Retina (tissue), 1 donor: ENCODE measurements at regions not wholly inside any gene's neighbourhood (a gene's known extent, or its start where the extent isn't known, plus 50 kb on each side); places are given as distances from the start of the nearest gene placed in this dataset.
A peak's percentile ranks its signal among the peaks of the same experiment; 100 is the strongest.
"Not testable (repeated sequence)": the region's sequence is repeated elsewhere in the genome, so short reads cannot be mapped to it uniquely, and the experiment has no call there.

Experiments used
- DNase-seq: peaks from one replicate; pipeline ENCODE4 v3.0.0-alpha.2; 2016

GRCh38 chrX:46366381-46367207 lies 178.6 kb downstream of the ZNF674 start:
- no peak for DNase-seq

GRCh38 chrX:46354481-46354880 lies 190.7 kb downstream of the ZNF674 start:
- no peak for DNase-seq

- no peak for DNase-seq
Observed at GRCh38 chrX:46341767-46342322, 203.4 kb downstream of the ZNF674 start.

GRCh38 chrX:46340696-46341095 lies 204.5 kb downstream of the ZNF674 start:
- DNase-seq: no peak

GRCh38 chrX:46333550-46333949 lies 211.7 kb downstream of the ZNF674 start:
- DNase-seq: no peak

GRCh38 chrX:46330981-46331380 lies 214.2 kb downstream of the ZNF674 start:
- DNase-seq: no peak

- no peak for DNase-seq
Observed at GRCh38 chrX:46330513-46330912, 214.7 kb downstream of the ZNF674 start.

- no peak for DNase-seq
Observed at GRCh38 chrX:46328133-46328532, 217.1 kb downstream of the ZNF674 start.

- DNase-seq: peak; percentile 44
Observed at GRCh38 chrX:46327566-46328115, 217.6 kb downstream of the ZNF674 start.

- no peak for DNase-seq
Observed at GRCh38 chrX:46326161-46326560, 219.1 kb downstream of the ZNF674 start.

GRCh38 chrX:46325312-46325877 lies 219.8 kb downstream of the ZNF674 start:
- DNase-seq: no peak

GRCh38 chrX:46324166-46324565 lies 221.1 kb downstream of the ZNF674 start:
- no peak for DNase-seq

GRCh38 chrX:46322929-46323328 lies 222.3 kb downstream of the ZNF674 start:
- DNase-seq: not testable (repeated sequence)

GRCh38 chrX:46321676-46322075 lies 223.5 kb downstream of the ZNF674 start:
- DNase-seq: no peak

GRCh38 chrX:46319750-46320149 lies 225.5 kb downstream of the ZNF674 start:
- DNase-seq: no peak

GRCh38 chrX:46318551-46318950 lies 226.7 kb downstream of the ZNF674 start:
- DNase-seq: no peak

- DNase-seq: no peak
Observed at GRCh38 chrX:46317163-46317562, 228.1 kb downstream of the ZNF674 start.

- no peak for DNase-seq
Observed at GRCh38 chrX:46311581-46312120, 233.6 kb downstream of the ZNF674 start.

- DNase-seq: no peak
Observed at GRCh38 chrX:46310815-46311497, 234.3 kb downstream of the ZNF674 start.

- no peak for DNase-seq
Observed at GRCh38 chrX:46308110-46308509, 237.1 kb downstream of the ZNF674 start.

GRCh38 chrX:46306103-46306502 lies 239.1 kb downstream of the ZNF674 start:
- DNase-seq: no peak

GRCh38 chrX:46305431-46305830 lies 239.8 kb downstream of the ZNF674 start:
- DNase-seq: no peak

- no peak for DNase-seq
Observed at GRCh38 chrX:46301903-46302302, 243.3 kb downstream of the ZNF674 start.
